Cardiac fibroblast (primary cell): ENCODE measurements at regions not wholly inside any gene's neighbourhood (a gene's known extent, or its start where the extent isn't known, plus 50 kb on each side); places are given as distances from the start of the nearest gene placed in this dataset.

ENCODE experiments used
- DNase-seq, 2 donors: peaks; one replicate each; pipeline versions ENCODE4 v3.0.0 to v3.0.0-alpha.2; 2010; ENCODE audit warnings: low read depth in 2 of 2
- H3K4me3 ChIP-seq, 2 donors: replicated peaks in 1 of 2; 1 replicate in 1 of 2; 2 replicates in 1 of 2; pipeline ENCODE4 v1.5.1; 2011; ENCODE audit warnings: low read depth in 2 of 2, low read length in 2 of 2, mild to moderate bottlenecking in 2 of 2, moderate library complexity in 1 of 2
- CTCF ChIP-seq: IDR thresholded peaks from one replicate; pipeline ENCODE4 v1.5.1; 2011; ENCODE audit warnings: low read depth, mild to moderate bottlenecking, low read length, inconsistent platforms

GRCh38 chr6:22825210-22825609 is 255.8 kb downstream of the HDGFL1 start:
- DNase-seq, result no peak
- H3K4me3 ChIP-seq, result no peak overlapping the region
- TF ChIP-seq CTCF, result no peak

- H3K4me3 ChIP-seq, result no peak overlapping the region
- no peak for TF ChIP-seq CTCF
- peak in 1 of 2 donors; percentile 19 for DNase-seq
These were observed 257.6 kb downstream of the HDGFL1 start for GRCh38 chr6:22826961-22827360.

GRCh38 chr6:22827760-22828159 is 258.4 kb downstream of the HDGFL1 start:
- no peak for TF ChIP-seq CTCF
- peak in 1 of 2 donors; percentile 37 for DNase-seq

DNA sequence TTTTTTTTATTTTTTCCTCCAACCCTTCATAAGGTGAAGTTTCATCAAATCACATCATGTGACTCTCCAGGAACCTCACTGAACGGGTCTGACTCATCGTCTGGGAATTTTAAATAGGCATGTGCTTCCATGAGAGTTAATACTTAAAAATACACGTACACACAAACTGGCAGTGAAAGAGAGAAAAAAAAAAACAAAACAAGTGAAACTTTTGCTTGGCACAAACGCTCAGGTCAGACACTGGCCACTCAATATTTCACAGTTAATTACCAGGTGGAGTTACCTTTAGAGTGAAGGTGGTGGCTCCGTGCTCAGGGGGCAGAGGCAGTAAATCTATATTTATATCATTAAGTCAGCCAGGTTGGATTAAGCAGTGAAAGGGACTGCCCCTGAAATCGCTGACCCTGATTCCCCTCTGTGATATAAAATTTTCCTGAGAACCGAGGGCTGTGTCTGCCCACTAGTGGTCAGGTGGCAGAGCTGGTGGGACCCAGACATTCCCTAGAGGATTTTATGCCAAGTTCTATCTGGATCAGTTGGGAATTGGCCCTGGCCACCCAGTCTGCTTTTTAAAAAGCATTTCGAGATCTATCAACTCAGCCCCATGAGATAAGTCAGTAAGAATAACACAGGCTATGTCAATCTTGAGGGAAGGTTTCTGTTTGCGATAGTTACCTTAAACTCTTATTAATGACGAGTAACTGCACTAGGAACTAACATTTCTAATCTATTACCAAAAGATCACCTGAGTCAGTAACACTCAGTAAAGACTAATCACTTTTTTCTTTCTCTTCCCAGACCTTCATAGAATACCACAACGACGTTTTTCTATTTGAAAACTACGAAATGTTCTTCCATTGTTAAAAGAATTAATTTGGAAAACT is 259.1 kb downstream of the HDGFL1 start:
- peak overlapping the region in 1 of 2 donors; percentile 16 for H3K4me3 ChIP-seq
- TF ChIP-seq CTCF, result peak; percentile 63
- peak; percentile 94 to 99 for DNase-seq

More at GRCh38 chr6:22827760-22828159, 258.4 kb downstream of the HDGFL1 start:
- no peak overlapping the region for H3K4me3 ChIP-seq

DNA sequence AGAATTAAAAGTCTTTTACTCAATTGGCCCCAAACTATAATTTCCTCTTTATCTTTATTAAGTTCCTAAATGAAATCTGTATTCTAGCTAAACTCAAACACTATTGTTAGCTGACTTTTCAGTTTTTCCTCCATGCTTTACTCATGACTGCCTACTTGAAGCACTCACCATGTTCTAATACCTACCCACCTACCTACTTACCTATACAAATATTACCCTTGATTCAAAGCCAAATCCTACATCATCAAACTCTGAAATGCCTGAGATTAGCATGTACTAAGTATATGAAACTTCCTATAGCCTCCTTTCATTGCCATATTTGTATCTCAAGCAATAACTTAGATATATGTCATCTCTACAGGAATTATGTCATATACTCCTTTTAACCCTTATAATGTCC is 259.7 kb downstream of the HDGFL1 start:
- DNase-seq, result no peak
- H3K4me3 ChIP-seq, result no peak overlapping the region
- TF ChIP-seq CTCF, result no peak

- TF ChIP-seq CTCF, result no peak
- no peak for DNase-seq
- H3K4me3 ChIP-seq, result no peak overlapping the region
These were observed 261.1 kb downstream of the HDGFL1 start for GRCh38 chr6:22830463-22830862.

DNA sequence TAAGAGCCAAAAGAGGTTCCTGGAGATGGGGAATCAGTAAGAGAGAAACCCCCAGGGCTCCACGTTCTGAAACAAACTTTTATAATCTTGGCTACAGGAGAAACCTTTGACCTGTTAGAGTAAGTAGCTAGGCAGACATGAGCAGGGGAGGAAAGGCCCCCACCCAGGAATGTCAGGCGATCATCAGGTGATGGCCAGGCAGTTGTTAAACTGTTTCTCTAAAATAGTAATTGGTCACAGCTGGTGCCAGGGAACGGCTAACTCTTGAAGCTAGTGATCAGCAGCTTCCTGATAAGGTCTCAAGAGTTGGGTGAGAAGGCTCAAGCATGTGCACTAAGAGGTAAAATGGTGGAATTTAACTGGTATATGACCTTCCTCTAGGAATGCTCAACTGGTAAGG is 263.8 kb downstream of the HDGFL1 start:
- H3K4me3 ChIP-seq, result no peak overlapping the region
- no peak for DNase-seq
- no peak for TF ChIP-seq CTCF
